GM21390 (cell line): ENCODE measurements at regions not wholly inside any gene's neighbourhood (a gene's known extent, or its start where the extent isn't known, plus 50 kb on each side); places are given as distances from the start of the nearest gene placed in this dataset.

Experiments used
- ATAC-seq: cut with Tn5 transposase; IDR thresholded peaks from one replicate; pipeline ENCODE4 v1.9.1; 2021; ENCODE audit not compliant: unreplicated experiment

- ATAC-seq = no peak
Observed at GRCh38 chr13:106702505-106702904, 134.6 kb upstream of the ARGLU1 start.

- no peak for ATAC-seq
Observed at GRCh38 chr13:106701771-106702341, 133.9 kb upstream of the ARGLU1 start.

- ATAC-seq = no peak
Observed at GRCh38 chr13:106700439-106700838, 132.5 kb upstream of the ARGLU1 start.

GRCh38 chr13:106700007-106700406 lies 132.1 kb upstream of the ARGLU1 start:
- no peak for ATAC-seq

- no peak for ATAC-seq
Observed at GRCh38 chr13:106699311-106699710, 131.4 kb upstream of the ARGLU1 start.

GRCh38 chr13:106696719-106697118 lies 128.8 kb upstream of the ARGLU1 start:
- no peak for ATAC-seq

GRCh38 chr13:106696140-106696539 lies 128.2 kb upstream of the ARGLU1 start:
- ATAC-seq = no peak

- ATAC-seq = no peak
Observed at GRCh38 chr13:106695139-106695538, 127.2 kb upstream of the ARGLU1 start.

- ATAC-seq = no peak
Observed at GRCh38 chr13:106691861-106692260, 123.9 kb upstream of the ARGLU1 start.

- ATAC-seq = no peak
Observed at GRCh38 chr13:106691341-106691740, 123.4 kb upstream of the ARGLU1 start.

- no peak for ATAC-seq
Observed at GRCh38 chr13:106690779-106691178, 122.8 kb upstream of the ARGLU1 start.

GRCh38 chr13:106689906-106690305 lies 122.0 kb upstream of the ARGLU1 start:
- no peak for ATAC-seq

GRCh38 chr13:106688940-106689339 lies 121.0 kb upstream of the ARGLU1 start:
- no peak for ATAC-seq

GRCh38 chr13:106686163-106686562 lies 118.2 kb upstream of the ARGLU1 start:
- no peak for ATAC-seq

GRCh38 chr13:106685143-106685542 lies 117.2 kb upstream of the ARGLU1 start:
- no peak for ATAC-seq

- ATAC-seq = no peak
Observed at GRCh38 chr13:106683918-106684317, 116.0 kb upstream of the ARGLU1 start.

GRCh38 chr13:106683179-106683578 lies 115.2 kb upstream of the ARGLU1 start:
- no peak for ATAC-seq

- ATAC-seq = no peak
Observed at GRCh38 chr13:106681997-106682396, 114.1 kb upstream of the ARGLU1 start.

- ATAC-seq = no peak
Observed at GRCh38 chr13:106681536-106681935, 113.6 kb upstream of the ARGLU1 start.

- ATAC-seq = no peak
Observed at GRCh38 chr13:106680796-106681472, 113.0 kb upstream of the ARGLU1 start.

- no peak for ATAC-seq
Observed at GRCh38 chr13:106678646-106679418, 110.9 kb upstream of the ARGLU1 start.

GRCh38 chr13:106675311-106675710 lies 107.4 kb upstream of the ARGLU1 start:
- ATAC-seq = no peak
